PC-9 (cell line): ENCODE measurements at regions not wholly inside any gene's neighbourhood (a gene's known extent, or its start where the extent isn't known, plus 50 kb on each side); places are given as distances from the start of the nearest gene placed in this dataset.

Experiments
- CTCF ChIP-seq: fragments of 200-600 bp; sonication (generic); conservative IDR thresholded peaks from 2 replicates; pipeline ENCODE4 v1.6.1; 2017; ENCODE audit warnings: mixed run types, antibody characterized with exemption, mild to moderate bottlenecking, moderate library complexity
- EZH2 ChIP-seq: fragments of 200-600 bp; sonication (generic); IDR thresholded peaks from 2 replicates; pipeline ENCODE4 v1.8.0; 2017; ENCODE audit warnings: antibody characterized with exemption, low read depth

GRCh38 chr5:28823231-28823630 lies 1784.8 kb upstream of the CDH9 start:
- TF ChIP-seq CTCF = no peak
- TF ChIP-seq EZH2 = no peak
